ENCODE measurements at regions not wholly inside any gene's neighbourhood (a gene's known extent, or its start where the extent isn't known, plus 50 kb on each side); places are given as distances from the start of the nearest gene placed in this dataset.

DNA sequence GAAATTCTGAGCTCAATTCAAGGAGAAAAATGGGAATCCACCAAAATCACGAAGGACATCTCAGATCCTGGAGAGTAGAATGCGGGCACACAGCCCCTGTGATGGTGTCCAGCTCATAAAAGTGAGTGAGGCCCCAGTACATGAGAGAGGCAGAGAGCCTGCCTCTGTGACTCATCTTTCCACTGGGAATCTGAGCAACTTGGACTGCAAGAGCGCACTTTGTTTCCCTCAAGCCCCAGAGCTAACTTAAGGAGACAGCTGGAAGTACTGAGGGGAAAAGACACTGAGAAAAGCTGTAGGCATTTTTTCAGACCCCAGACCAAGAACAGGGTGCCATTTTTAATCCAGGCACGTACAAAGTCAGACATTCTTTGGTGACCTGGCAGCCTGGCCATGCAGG lies 273.7 kb downstream of the C11orf87 start:
- TF ChIP-seq, protein P1, sequence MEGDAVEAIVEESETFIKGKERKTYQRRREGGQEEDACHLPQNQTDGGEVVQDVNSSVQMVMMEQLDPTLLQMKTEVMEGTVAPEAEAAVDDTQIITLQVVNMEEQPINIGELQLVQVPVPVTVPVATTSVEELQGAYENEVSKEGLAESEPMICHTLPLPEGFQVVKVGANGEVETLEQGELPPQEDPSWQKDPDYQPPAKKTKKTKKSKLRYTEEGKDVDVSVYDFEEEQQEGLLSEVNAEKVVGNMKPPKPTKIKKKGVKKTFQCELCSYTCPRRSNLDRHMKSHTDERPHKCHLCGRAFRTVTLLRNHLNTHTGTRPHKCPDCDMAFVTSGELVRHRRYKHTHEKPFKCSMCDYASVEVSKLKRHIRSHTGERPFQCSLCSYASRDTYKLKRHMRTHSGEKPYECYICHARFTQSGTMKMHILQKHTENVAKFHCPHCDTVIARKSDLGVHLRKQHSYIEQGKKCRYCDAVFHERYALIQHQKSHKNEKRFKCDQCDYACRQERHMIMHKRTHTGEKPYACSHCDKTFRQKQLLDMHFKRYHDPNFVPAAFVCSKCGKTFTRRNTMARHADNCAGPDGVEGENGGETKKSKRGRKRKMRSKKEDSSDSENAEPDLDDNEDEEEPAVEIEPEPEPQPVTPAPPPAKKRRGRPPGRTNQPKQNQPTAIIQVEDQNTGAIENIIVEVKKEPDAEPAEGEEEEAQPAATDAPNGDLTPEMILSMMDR (IDR thresholded peaks at IDR 0.05; ENCODE audit: insufficient read depth, low read depth, low read length): no peak
- peak; percentile 6 for DNase-seq (ENCODE audit: low read depth)
- H3K4me3 ChIP-seq (ENCODE audit: low read depth, low read length): no peak overlapping the region

DNA sequence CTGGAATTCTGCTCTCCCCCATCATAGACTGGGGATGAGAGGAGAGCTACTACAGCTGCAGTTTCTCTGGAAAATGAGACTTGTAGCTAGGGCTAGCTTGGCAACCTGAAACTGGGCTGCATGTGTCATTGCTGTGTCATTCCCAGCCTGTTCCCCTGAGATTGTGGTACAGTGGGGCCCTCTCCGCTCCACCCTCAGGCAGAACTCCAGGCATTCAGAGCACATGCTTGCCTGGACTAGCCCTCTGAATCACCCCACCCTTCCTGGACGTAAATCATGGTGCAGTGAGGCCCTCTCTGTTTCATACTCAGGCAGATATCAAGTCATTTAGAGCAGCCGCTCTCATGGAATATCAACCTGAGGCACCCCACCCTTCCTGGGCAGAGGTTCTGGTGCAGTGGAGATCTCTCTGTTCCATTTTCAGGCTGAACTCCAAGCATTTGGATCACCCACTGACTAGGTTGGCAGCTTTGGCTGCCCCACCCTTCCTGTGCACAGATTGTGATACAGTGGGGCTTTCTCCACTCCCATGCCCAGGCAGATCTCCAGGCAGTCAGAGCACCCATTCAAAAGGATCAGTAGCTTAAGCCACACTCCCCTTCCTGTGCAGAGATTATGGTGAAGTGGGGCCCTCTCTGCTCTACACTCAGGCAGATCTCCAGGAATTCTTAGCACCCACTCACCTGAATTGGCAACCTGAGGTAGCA lies 274.4 kb downstream of the C11orf87 start:
- TF ChIP-seq, protein P1 (IDR thresholded peaks at IDR 0.05; ENCODE audit: insufficient read depth, low read depth, low read length): no peak
- no peak overlapping the region for H3K4me3 ChIP-seq (ENCODE audit: low read depth, low read length)
- no peak for DNase-seq (ENCODE audit: low read depth)

DNA sequence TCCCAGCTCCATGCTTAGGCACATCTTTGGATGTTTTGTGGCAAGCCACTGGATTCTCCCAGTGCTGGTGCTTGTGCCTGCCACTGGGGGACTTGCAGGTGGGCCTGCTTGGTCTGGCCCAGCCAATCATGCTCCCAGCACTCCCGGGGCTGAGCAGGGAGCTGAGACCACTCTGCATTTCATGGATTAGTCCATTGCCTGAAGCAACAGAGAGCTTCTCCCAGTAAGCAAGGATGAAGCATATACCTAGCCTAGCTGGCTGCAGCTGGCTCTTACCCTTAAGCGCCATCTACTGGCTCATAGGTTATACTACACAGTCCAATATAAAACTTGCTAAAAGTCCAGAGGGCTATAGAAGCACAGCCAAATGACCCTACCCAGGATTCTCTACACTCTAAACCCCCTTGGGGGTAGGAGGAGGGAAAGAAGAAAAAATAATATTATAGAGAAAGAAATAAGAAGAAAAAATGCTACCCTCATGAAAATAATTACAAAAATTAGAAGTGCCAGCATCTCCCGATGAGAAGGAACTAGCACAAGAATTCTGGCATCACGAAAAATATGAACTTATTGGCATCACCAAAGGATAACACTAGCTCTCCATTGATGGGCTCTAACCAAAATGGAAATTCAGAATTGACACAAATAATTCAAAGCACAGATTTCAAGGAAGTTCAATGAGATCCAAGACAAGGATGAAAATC lies 275.3 kb downstream of the C11orf87 start:
- peak; percentile 53 for DNase-seq (ENCODE audit: low read depth)
- TF ChIP-seq, protein P1 (IDR thresholded peaks at IDR 0.05; ENCODE audit: insufficient read depth, low read depth, low read length): peak; percentile 80
- no peak overlapping the region for H3K4me3 ChIP-seq (ENCODE audit: low read depth, low read length)

DNA sequence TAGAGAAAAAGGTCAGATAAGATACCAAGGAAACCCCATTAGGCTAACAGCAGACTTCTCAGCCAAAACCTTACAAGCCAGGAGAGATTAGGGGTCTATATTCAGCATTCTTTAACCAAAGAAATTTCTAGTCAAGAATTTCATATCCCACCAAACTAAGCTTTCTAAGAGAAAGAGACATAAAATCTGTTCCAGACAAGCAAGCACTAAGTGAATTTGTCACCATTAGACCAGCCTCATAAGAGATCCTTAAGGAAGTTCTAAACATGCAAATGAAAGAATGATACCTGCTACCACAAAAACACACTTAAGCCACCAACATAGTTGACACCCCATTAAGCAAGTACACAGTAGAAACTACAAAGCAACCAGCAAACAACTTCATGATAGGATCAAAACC lies 276.2 kb downstream of the C11orf87 start:
- TF ChIP-seq, protein P1 (IDR thresholded peaks at IDR 0.05; ENCODE audit: insufficient read depth, low read depth, low read length): no peak
- DNase-seq (ENCODE audit: low read depth): no peak
- no peak overlapping the region for H3K4me3 ChIP-seq (ENCODE audit: low read depth, low read length)

DNA sequence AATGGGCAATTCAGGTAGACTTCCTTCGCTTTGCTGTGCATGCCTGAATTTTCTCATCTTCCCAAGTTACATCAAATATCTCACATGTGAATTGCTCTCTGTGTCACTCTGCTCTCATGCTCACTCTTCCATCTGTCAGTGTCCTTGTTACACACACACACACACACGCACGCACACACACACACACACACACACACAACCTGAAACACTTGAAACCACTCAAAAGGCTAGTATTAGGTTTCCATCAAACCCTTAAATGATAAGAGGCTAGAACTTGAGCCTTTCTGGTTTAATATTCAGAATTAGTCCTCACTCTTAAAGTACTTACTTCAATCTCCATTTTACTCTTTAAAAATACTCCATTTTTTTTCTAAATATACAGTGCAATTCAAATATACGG lies 282.4 kb downstream of the C11orf87 start:
- TF ChIP-seq, protein P1 (IDR thresholded peaks at IDR 0.05; ENCODE audit: insufficient read depth, low read depth, low read length): no peak
- DNase-seq (ENCODE audit: low read depth): no peak
- H3K4me3 ChIP-seq (ENCODE audit: low read depth, low read length): no peak overlapping the region

DNA sequence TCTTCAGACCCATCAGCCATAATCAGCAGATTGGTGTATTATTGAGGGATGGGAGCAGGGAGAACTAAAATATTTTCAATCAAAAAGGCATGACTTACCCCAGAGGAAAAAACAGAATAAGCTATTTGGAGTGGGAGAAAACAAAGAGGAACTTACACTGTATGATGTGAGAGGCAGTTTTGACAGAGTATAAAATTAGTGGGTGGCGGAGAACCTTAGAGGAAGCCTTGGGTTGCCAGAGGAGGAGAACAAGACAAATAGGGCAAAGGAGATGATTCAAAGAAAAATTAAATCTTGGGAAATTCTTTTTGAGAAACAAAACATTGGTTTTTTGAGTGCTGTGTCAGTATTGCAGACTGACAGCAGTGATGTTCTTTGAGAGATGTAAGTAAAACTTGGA lies 285.0 kb downstream of the C11orf87 start:
- no peak for DNase-seq (ENCODE audit: low read depth)
- TF ChIP-seq, protein P1 (IDR thresholded peaks at IDR 0.05; ENCODE audit: insufficient read depth, low read depth, low read length): no peak
- no peak overlapping the region for H3K4me3 ChIP-seq (ENCODE audit: low read depth, low read length)

All from fibroblast of villous mesenchyme (primary cell).